ENCODE measurements at regions not wholly inside any gene's neighbourhood (a gene's known extent, or its start where the extent isn't known, plus 50 kb on each side); places are given as distances from the start of the nearest gene placed in this dataset.

DNA sequence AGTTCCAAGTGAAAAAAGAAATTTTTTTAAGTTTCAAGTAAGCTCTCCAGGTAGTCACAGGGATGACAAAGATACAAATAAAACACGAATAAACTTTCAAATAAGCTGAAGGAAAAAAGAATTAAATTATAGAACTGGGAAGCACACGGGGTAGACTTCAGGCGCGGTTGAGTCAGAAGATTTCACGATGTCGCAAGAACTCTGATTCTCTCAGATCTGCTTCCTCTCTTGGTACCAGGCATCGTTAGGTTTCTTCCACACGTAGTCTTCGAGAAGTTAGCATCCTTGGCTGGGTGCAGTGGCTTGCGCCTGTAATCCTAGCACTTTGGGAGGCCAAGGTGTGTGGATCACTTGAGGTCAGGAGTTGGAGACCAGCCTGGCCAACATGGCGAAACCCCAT is 784.1 kb upstream of the RBFOX1 start:
- TF ChIP-seq MXI1 (IDR thresholded peaks at IDR 0.05; ENCODE audit: borderline replicate concordance, low read depth, low read length) (no peak), POLR2A (IDR thresholded peaks at IDR 0.05; ENCODE audit: low read depth, low read length) (no peak)
- TF ChIP-seq, protein P1, sequence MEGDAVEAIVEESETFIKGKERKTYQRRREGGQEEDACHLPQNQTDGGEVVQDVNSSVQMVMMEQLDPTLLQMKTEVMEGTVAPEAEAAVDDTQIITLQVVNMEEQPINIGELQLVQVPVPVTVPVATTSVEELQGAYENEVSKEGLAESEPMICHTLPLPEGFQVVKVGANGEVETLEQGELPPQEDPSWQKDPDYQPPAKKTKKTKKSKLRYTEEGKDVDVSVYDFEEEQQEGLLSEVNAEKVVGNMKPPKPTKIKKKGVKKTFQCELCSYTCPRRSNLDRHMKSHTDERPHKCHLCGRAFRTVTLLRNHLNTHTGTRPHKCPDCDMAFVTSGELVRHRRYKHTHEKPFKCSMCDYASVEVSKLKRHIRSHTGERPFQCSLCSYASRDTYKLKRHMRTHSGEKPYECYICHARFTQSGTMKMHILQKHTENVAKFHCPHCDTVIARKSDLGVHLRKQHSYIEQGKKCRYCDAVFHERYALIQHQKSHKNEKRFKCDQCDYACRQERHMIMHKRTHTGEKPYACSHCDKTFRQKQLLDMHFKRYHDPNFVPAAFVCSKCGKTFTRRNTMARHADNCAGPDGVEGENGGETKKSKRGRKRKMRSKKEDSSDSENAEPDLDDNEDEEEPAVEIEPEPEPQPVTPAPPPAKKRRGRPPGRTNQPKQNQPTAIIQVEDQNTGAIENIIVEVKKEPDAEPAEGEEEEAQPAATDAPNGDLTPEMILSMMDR (conservative IDR thresholded peaks at IDR 0.05; ENCODE audit: low read depth, low read length): no peak
